ENCODE measurements at regions not wholly inside any gene's neighbourhood (a gene's known extent, or its start where the extent isn't known, plus 50 kb on each side); places are given as distances from the start of the nearest gene placed in this dataset.

DNA sequence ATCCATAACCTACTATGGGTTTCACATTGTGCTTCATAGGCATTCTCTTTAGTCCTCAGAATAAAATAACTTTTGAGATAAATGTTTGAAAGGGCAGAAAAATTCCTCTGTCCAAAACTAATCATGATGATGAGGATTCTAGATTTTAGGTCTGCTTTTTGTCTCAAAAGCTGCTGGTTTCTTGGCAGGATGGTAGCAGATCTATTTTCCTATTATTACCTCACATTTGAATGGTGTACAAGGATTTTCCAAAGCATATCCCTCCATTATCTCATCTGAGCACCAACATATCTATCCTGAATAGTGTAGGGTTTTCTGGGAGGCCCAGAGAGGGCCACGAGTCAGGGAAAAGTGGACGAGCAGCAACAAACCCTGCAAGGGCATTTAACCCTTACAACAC, 201.9 kb downstream of the PLPP3 start:
- DNase-seq (ENCODE audit: extremely low read depth, low read depth): no peak
- no peak overlapping the region for H3K4me3 ChIP-seq (replicated peaks; ENCODE audit: low read depth, low read length)
- TF ChIP-seq, protein P1, sequence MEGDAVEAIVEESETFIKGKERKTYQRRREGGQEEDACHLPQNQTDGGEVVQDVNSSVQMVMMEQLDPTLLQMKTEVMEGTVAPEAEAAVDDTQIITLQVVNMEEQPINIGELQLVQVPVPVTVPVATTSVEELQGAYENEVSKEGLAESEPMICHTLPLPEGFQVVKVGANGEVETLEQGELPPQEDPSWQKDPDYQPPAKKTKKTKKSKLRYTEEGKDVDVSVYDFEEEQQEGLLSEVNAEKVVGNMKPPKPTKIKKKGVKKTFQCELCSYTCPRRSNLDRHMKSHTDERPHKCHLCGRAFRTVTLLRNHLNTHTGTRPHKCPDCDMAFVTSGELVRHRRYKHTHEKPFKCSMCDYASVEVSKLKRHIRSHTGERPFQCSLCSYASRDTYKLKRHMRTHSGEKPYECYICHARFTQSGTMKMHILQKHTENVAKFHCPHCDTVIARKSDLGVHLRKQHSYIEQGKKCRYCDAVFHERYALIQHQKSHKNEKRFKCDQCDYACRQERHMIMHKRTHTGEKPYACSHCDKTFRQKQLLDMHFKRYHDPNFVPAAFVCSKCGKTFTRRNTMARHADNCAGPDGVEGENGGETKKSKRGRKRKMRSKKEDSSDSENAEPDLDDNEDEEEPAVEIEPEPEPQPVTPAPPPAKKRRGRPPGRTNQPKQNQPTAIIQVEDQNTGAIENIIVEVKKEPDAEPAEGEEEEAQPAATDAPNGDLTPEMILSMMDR (IDR thresholded peaks at IDR 0.05; ENCODE audit: low read depth, low read length, missing control alignments): no peak

DNA sequence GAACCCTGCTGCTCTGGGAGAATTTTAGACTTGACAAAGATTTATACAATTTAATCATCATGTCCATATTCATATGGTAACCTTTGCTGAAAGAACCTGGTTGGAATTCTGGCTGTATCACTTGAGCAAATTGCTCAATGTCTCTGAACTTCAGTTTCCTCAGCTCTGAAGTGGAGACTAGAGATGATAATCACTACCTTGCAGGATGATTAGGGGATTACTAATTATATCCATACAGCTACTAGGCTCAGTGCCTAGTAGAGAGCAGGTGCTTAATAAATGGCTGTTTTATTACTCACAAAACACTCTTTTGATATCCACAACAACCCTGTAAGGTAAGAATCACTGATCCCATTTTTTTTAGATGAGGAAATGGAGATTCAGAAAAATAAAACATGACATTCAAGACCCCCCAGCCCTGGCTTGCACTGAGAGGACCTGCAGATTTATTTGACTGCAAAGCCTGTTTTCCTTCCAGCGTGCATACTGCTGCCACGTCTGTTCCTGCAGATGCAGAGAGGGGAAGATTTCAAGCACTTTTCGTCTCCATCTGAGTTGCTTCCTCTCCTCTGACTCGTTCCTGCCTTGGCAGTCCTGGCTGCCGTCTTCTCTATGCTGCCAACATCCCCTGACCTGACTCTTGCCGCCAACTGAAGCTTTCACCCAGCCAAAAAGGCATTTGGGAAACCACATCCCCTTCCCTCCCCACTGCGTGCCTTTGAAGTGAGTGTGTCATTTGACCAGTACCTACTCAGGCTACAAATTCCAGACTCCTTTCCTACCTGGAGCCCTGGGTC, 203.0 kb downstream of the PLPP3 start:
- no peak for DNase-seq (ENCODE audit: extremely low read depth, low read depth)
- no peak overlapping the region for H3K4me3 ChIP-seq (replicated peaks; ENCODE audit: low read depth, low read length)
- TF ChIP-seq, protein P1 (IDR thresholded peaks at IDR 0.05; ENCODE audit: low read depth, low read length, missing control alignments): no peak

DNA sequence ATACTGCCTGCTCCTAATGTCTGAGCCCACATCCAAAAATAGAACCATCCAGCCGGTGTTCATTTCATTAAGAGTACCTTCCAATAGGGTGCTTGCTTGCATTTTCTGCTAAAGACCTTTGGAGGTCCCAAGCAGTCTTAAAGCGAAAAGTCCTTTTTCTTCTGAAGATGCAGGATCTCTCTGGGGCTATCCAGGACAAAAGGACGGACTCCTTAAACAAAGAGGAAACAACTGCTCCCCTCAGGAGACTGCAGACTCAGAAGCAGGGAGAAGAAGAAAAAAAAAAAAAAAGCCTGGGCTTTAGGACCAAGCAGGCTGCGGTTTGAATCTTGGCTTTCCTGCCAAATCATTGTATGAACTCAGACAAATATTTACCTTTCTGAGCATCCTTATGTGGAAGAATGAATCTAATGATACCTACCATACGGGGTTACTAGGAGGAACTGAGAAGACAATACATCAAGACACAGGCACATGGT, 204.0 kb downstream of the PLPP3 start:
- H3K4me3 ChIP-seq (replicated peaks; ENCODE audit: low read depth, low read length): no peak overlapping the region

DNA sequence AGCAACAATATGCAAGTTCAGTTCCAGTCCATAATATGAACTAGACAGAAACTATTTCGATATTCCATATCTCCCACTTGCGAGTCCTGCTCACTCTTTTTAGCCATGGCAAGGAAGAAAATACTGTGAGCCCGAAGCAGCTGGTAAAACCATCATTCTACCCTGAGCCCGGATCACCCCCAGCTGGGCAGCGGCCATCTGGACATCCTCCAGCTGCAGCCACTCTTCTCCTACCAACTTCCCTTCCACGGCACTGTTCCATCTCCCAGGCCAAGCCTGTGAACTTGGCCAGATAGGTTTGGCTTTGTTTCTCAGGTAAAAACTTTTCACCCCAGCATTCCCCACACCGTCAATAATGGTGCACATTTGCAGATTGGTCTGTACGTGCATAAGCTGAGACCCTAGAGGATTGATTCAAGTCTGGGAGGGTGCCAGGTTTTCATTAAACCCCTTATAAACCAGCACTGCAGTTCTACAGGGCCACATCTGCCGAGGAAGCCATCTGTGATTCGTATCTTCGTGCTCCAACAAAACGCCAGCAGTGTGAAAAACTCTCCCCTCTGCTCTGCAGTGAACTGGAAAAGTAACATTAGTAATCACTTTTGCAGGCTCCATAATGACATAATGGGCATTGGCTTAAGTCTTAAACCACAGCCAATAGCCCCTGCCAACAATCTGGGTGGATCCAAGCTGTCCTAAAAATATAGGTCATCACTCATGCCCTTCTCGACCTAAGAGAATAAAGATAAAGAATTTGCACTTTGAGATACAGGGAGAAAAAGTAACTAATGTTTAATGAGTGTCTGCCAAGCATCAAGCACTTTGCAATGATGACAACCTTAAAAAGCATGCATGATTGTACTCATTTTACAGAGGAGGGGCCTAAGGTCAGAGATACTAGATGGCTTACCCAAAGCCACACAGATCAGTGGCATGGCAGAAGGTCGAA, 205.1 kb downstream of the PLPP3 start:
- no peak for DNase-seq (ENCODE audit: extremely low read depth, low read depth)
- H3K4me3 ChIP-seq (replicated peaks; ENCODE audit: low read depth, low read length): no peak overlapping the region

More for the DNA sequence above, 204.0 kb downstream of the PLPP3 start:
- no peak for DNase-seq (ENCODE audit: extremely low read depth, low read depth)
- TF ChIP-seq, protein P1 (IDR thresholded peaks at IDR 0.05; ENCODE audit: low read depth, low read length, missing control alignments): no peak

DNA sequence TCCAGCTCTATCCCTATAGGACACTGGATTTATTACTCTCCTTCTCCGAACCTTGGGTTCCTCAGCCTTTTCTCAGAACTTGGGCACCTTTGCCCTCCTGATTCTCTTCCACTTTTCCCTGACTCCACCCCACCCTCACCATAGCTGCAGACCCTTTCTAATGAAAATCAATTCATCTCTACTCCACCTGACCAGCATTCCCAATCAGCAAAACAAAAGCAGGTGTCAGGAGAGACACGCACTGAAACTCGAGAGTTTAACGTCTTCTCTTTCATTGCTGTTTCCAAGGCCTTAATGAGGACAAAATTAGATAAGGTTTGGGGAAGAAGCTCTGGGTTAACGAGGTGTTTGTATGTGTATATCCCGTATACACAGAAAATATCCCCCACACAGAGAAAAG, 208.8 kb downstream of the PLPP3 start:
- H3K4me3 ChIP-seq (replicated peaks; ENCODE audit: low read depth, low read length): no peak overlapping the region
- DNase-seq (ENCODE audit: extremely low read depth, low read depth): no peak
- TF ChIP-seq, protein P1 (IDR thresholded peaks at IDR 0.05; ENCODE audit: low read depth, low read length, missing control alignments): no peak

More for the DNA sequence above, 205.1 kb downstream of the PLPP3 start:
- TF ChIP-seq, protein P1 (IDR thresholded peaks at IDR 0.05; ENCODE audit: low read depth, low read length, missing control alignments): no peak

DNA sequence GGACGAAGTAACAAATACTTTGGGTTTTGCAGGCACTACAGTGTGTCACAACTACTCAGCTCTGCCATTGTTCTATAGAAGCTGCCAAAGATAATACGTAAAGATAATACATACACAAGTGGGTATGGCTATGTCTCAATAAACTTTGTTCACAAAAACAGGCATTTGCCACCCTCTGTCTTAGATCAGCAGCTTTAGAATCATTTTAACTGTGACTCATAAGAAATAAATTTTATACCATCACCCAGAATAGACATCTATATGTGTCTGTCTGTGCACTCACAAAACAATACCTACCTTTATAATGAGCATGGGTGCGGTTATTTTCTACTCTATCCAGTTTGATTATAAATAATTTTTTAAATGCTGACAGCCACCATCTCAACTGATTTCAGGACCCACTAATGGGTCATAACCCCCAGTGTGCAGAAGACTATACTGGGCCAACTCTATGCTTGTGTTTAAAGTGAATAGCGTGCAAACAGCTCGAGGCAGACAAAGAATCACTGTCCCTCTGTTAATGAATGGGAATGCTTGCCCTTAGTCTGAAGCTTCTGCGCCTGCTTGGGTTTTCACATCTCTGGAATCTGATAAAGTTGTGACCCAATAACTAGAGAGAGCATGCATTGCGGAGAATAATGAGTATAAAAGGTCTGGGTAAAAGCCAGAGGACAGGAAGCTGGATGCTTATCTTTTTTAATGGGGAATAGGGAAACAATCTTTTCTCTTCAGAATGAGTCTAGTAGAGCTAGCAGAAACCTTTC, 216.2 kb downstream of the PLPP3 start:
- TF ChIP-seq, protein P1 (IDR thresholded peaks at IDR 0.05; ENCODE audit: low read depth, low read length, missing control alignments): no peak
- no peak for DNase-seq (ENCODE audit: extremely low read depth, low read depth)
- H3K4me3 ChIP-seq (replicated peaks; ENCODE audit: low read depth, low read length): no peak overlapping the region

Data from HFF-Myc (cell line).